ENCODE measurements at regions not wholly inside any gene's neighbourhood (a gene's known extent, or its start where the extent isn't known, plus 50 kb on each side); places are given as distances from the start of the nearest gene placed in this dataset.

DNA sequence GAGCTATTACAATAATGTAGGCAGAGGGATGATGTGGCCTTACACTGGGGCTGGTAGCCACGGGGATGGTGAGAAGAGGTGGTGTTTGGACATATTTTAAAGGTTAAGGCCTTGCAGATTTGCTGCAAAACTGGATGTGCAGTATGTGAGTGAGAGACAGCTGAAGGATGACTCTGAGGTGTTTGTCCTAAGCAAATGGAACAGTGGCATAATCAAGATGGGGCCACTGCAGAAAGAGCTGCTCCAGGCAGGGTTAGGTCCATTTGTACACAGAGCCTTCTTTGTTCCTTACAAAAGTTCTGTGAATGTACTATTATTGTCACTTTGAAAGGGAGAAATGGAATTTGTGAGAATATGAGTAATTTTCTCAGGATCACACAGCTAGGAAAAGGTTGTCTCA is 220.4 kb upstream of the ZP4 start:
- TF ChIP-seq, protein P1, sequence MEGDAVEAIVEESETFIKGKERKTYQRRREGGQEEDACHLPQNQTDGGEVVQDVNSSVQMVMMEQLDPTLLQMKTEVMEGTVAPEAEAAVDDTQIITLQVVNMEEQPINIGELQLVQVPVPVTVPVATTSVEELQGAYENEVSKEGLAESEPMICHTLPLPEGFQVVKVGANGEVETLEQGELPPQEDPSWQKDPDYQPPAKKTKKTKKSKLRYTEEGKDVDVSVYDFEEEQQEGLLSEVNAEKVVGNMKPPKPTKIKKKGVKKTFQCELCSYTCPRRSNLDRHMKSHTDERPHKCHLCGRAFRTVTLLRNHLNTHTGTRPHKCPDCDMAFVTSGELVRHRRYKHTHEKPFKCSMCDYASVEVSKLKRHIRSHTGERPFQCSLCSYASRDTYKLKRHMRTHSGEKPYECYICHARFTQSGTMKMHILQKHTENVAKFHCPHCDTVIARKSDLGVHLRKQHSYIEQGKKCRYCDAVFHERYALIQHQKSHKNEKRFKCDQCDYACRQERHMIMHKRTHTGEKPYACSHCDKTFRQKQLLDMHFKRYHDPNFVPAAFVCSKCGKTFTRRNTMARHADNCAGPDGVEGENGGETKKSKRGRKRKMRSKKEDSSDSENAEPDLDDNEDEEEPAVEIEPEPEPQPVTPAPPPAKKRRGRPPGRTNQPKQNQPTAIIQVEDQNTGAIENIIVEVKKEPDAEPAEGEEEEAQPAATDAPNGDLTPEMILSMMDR (IDR thresholded peaks at IDR 0.05): no peak
- no peak for TF ChIP-seq POLR2A (IDR thresholded peaks at IDR 0.05)
